ENCODE measurements at regions not wholly inside any gene's neighbourhood (a gene's known extent, or its start where the extent isn't known, plus 50 kb on each side); places are given as distances from the start of the nearest gene placed in this dataset.

- Histone ChIP-seq H3K9me2 (ENCODE audit: low read depth, low read length) (no peaks in the 10 kb centered on the region), H3K9ac (ENCODE audit: low read length) (no peak overlapping the region), H3K36me3 (ENCODE audit: insufficient read depth, low read length) (no peaks in the 10 kb centered on the region), H3K4me1 (ENCODE audit: insufficient read depth, low read length, severe bottlenecking) (no peaks in the 10 kb centered on the region), H3K27ac (ENCODE audit: low read depth, low read length, poor library complexity, severe bottlenecking) (no peak overlapping the region), H3F3A (ENCODE audit: insufficient read depth, low read length) (no peaks in the 10 kb centered on the region), H3K9me3 (ENCODE audit: low read length) (no peaks in the 10 kb centered on the region), H3K79me2 (ENCODE audit: insufficient read depth, low read length) (no peaks in the 10 kb centered on the region), H4K20me1 (ENCODE audit: insufficient read depth, low read length) (no peaks in the 10 kb centered on the region), H3K4me3 (ENCODE audit: low read depth, low read length, poor library complexity, severe bottlenecking) (no peak overlapping the region), H3K4me2 (ENCODE audit: low read length) (no peak overlapping the region), H2AFZ (ENCODE audit: low read length) (no peak overlapping the region), H3K27me3 (ENCODE audit: insufficient read depth, low read length) (no peaks in the 10 kb centered on the region)
- TF ChIP-seq EZH2 (IDR thresholded peaks at IDR 0.05; ENCODE audit: borderline replicate concordance, low read length) = no peak
Measured at GRCh38 chr13:109584844-109585361, 201.5 kb downstream of the IRS2 start.

DNA sequence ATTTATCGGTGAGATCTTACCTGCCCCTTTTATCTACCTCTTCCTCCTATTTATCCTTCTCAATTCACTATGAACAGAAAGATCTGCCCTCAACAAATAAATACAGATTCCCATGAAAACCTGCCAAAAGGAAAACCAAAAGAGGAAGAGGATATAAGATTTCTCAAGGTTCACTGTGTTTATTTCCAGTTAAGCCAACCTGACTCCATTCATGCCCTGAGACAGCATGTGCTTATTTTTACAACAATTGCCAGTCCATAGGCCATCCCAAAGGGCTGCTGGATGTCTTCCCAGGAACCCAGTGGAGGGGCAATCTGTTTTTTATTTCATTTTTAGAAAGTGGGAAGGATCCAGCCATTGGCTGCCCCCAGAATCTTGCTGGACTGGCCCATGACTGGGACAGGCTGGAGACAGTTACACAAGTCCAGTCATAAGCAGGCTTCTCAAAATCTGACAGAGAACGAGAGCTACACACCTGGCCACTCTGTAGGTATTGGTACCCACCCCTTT, 209.1 kb downstream of the IRS2 start:
- no peak for TF ChIP-seq EZH2 (IDR thresholded peaks at IDR 0.05; ENCODE audit: borderline replicate concordance, low read length)
- no peak for TF ChIP-seq CTCF (IDR thresholded peaks at IDR 0.05; ENCODE audit: low read length)
- H3K4me2 ChIP-seq (ENCODE audit: low read length) = no peak overlapping the region

GRCh38 chr13:109576331-109576813, 210.0 kb downstream of the IRS2 start:
- Histone ChIP-seq H3K9me3 (ENCODE audit: low read length) (no peaks in the 10 kb centered on the region), H3K4me3 (ENCODE audit: low read depth, low read length, poor library complexity, severe bottlenecking) (no peak overlapping the region), H4K20me1 (ENCODE audit: insufficient read depth, low read length) (no peaks in the 10 kb centered on the region), H3F3A (ENCODE audit: insufficient read depth, low read length) (no peaks in the 10 kb centered on the region), H3K27ac (ENCODE audit: low read depth, low read length, poor library complexity, severe bottlenecking) (no peak overlapping the region), H3K4me2 (ENCODE audit: low read length) (no peak overlapping the region), H3K9ac (ENCODE audit: low read length) (no peak overlapping the region), H3K9me2 (ENCODE audit: low read depth, low read length) (no peaks in the 10 kb centered on the region), H3K27me3 (ENCODE audit: insufficient read depth, low read length) (no peaks in the 10 kb centered on the region), H3K36me3 (ENCODE audit: insufficient read depth, low read length) (no peaks in the 10 kb centered on the region), H2AFZ (ENCODE audit: low read length) (no peak overlapping the region), H3K4me1 (ENCODE audit: insufficient read depth, low read length, severe bottlenecking) (no peaks in the 10 kb centered on the region), H3K79me2 (ENCODE audit: insufficient read depth, low read length) (no peaks in the 10 kb centered on the region)
- TF ChIP-seq EZH2 (IDR thresholded peaks at IDR 0.05; ENCODE audit: borderline replicate concordance, low read length) = no peak
- no peak for TF ChIP-seq CTCF (IDR thresholded peaks at IDR 0.05; ENCODE audit: low read length)

More for the DNA sequence above, 209.1 kb downstream of the IRS2 start:
- Histone ChIP-seq H4K20me1 (ENCODE audit: insufficient read depth, low read length) (no peaks in the 10 kb centered on the region), H3F3A (ENCODE audit: insufficient read depth, low read length) (no peaks in the 10 kb centered on the region), H3K9me3 (ENCODE audit: low read length) (no peaks in the 10 kb centered on the region), H3K4me3 (ENCODE audit: low read depth, low read length, poor library complexity, severe bottlenecking) (no peak overlapping the region), H3K9me2 (ENCODE audit: low read depth, low read length) (no peaks in the 10 kb centered on the region), H3K79me2 (ENCODE audit: insufficient read depth, low read length) (no peaks in the 10 kb centered on the region), H3K36me3 (ENCODE audit: insufficient read depth, low read length) (no peaks in the 10 kb centered on the region), H3K9ac (ENCODE audit: low read length) (no peak overlapping the region), H2AFZ (ENCODE audit: low read length) (no peak overlapping the region), H3K4me1 (ENCODE audit: insufficient read depth, low read length, severe bottlenecking) (no peaks in the 10 kb centered on the region), H3K27me3 (ENCODE audit: insufficient read depth, low read length) (no peaks in the 10 kb centered on the region), H3K27ac (ENCODE audit: low read depth, low read length, poor library complexity, severe bottlenecking) (no peak overlapping the region)

GRCh38 chr13:109575821-109576220, 210.6 kb downstream of the IRS2 start:
- Histone ChIP-seq H2AFZ (ENCODE audit: low read length) (no peak overlapping the region), H3K9me2 (ENCODE audit: low read depth, low read length) (no peaks in the 10 kb centered on the region), H3K9ac (ENCODE audit: low read length) (no peak overlapping the region), H3K4me3 (ENCODE audit: low read depth, low read length, poor library complexity, severe bottlenecking) (no peak overlapping the region), H3K79me2 (ENCODE audit: insufficient read depth, low read length) (no peaks in the 10 kb centered on the region), H3K4me2 (ENCODE audit: low read length) (no peak overlapping the region), H3K4me1 (ENCODE audit: insufficient read depth, low read length, severe bottlenecking) (no peaks in the 10 kb centered on the region), H3K27me3 (ENCODE audit: insufficient read depth, low read length) (no peaks in the 10 kb centered on the region), H3K9me3 (ENCODE audit: low read length) (no peaks in the 10 kb centered on the region), H3K27ac (ENCODE audit: low read depth, low read length, poor library complexity, severe bottlenecking) (no peak overlapping the region), H3F3A (ENCODE audit: insufficient read depth, low read length) (no peaks in the 10 kb centered on the region), H4K20me1 (ENCODE audit: insufficient read depth, low read length) (no peaks in the 10 kb centered on the region), H3K36me3 (ENCODE audit: insufficient read depth, low read length) (no peaks in the 10 kb centered on the region)
- no peak for TF ChIP-seq CTCF (IDR thresholded peaks at IDR 0.05; ENCODE audit: low read length)
